Right cardiac atrium (tissue), 5 donors: ENCODE measurements at regions not wholly inside any gene's neighbourhood (a gene's known extent, or its start where the extent isn't known, plus 50 kb on each side); places are given as distances from the start of the nearest gene placed in this dataset.
A peak's percentile ranks its signal among the peaks of the same experiment; 100 is the strongest.

Experiments used
- ATAC-seq, 2 donors: fragments of 200-7000 bp; cut with Tn5 transposase; one replicate each; pipeline versions ENCODE4 v1.8.0 to v1.9.1; 2020; ENCODE audit warnings: moderate library complexity in 2 of 2, mild to moderate bottlenecking in 1 of 2
- DNase-seq, 3 donors: peaks; one replicate each; pipeline ENCODE4 v3.0.0-alpha.2; 2020
- H3K27ac ChIP-seq: one replicate; pipeline ENCODE4 v1.5.1; 2013; ENCODE audit warnings: mild to moderate bottlenecking, low read length, control low read depth, moderate library complexity
- H3K27me3 ChIP-seq: one replicate; pipeline ENCODE4 v1.6.1; 2013; ENCODE audit not compliant: control insufficient read depth, insufficient read depth
- H3K4me1 ChIP-seq: one replicate; pipeline ENCODE4 v1.6.1; 2013; ENCODE audit warnings: low read length; ENCODE audit not compliant: control insufficient read depth, insufficient read depth
- H3K4me3 ChIP-seq: one replicate; pipeline ENCODE4 v1.5.1; 2013; ENCODE audit warnings: low read length, control low read depth
- H3K9me3 ChIP-seq: one replicate; pipeline ENCODE4 v1.6.1; 2013; ENCODE audit warnings: low read length; ENCODE audit not compliant: control insufficient read depth
- WGBS: extraction: QIAGEN DNeasy Blood & Tissue Kit; methylation state at CpG from one replicate; pipeline ENCODE4 v1.1.7; 2013; 5-methylcytosine and 5-hydroxymethylcytosine counted together
- intact Hi-C, 4 donors: fragments of 100-400 bp; cut with DNase I; formaldehyde crosslinking; loops; one replicate each; pipeline versions ENCODE4 v1.11.0 to v1.14.0; 2022 to 2023
- donor health status: healthy with polysubstance abuse.
- donor health status: DM: no; HTN: yes; CAD: no.
- donor health status: DM: no; HTN: no; CAD: no.
- donor health status: DM: no; HTN: yes; CAD: no; lungs with severe emphysema.
- donor health status: DM: yes; HTN: yes; CAD: no.

DNA sequence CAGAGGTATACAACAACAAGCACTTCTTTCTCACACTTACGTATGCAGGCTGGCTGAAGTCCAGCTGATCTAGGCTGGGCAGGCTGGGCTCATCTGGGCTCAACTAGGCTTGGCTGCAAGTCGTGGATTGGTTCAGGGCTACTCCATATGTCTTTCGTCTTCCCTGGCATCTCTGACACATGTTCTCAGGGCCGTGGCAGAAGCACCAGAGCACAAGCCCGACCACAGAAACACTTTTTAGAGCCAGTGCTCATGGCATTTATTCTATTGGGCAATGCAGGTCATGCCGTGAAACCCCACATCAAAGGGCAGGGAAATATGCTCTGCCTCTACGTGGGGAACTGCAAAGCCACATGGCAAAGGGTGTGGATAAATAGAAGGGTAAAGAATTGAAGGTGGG, 93.8 kb downstream of the RIN2 start:
- DNase-seq (no peak), ATAC-seq (no peak)
- Histone ChIP-seq H3K4me3 (no peak overlapping the region), H3K27me3 (no peaks in the 10 kb centered on the region), H3K9me3 (no peaks in the 10 kb centered on the region), H3K27ac (no peak overlapping the region), H3K4me1 (peaks cover 9% of the 10 kb centered on the region)
- 61% methylated on average over 7 of the region's 7 CpGs for WGBS
- intact Hi-C loops, result no loop called here

DNA sequence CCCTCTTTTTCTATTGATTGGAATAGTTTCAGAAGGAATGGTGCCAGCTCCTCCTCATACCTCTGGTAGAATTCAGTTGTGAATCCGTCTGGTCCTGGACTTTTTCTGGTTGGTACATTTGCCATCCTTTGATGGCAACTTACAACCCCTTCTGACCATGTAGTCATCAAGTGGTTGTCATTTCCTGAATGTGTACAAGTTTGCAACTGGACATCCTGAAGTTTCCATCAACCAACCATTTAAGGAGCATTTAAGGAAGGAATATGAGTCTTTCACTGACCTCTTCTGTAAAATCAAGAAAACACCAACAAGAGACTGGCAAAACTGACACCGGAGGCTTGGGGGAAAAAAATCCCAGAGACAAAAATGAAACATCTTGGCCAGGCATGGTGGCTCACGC, 97.4 kb downstream of the RIN2 start:
- Histone ChIP-seq H3K4me1 (peaks cover 3% of the 10 kb centered on the region), H3K4me3 (no peak overlapping the region), H3K9me3 (no peaks in the 10 kb centered on the region), H3K27ac (no peak overlapping the region), H3K27me3 (no peaks in the 10 kb centered on the region)
- WGBS, result 94% methylated on average over 3 of the region's 3 CpGs
- ATAC-seq, result no peak
- no peak for DNase-seq
- intact Hi-C loops, result no loop called here

DNA sequence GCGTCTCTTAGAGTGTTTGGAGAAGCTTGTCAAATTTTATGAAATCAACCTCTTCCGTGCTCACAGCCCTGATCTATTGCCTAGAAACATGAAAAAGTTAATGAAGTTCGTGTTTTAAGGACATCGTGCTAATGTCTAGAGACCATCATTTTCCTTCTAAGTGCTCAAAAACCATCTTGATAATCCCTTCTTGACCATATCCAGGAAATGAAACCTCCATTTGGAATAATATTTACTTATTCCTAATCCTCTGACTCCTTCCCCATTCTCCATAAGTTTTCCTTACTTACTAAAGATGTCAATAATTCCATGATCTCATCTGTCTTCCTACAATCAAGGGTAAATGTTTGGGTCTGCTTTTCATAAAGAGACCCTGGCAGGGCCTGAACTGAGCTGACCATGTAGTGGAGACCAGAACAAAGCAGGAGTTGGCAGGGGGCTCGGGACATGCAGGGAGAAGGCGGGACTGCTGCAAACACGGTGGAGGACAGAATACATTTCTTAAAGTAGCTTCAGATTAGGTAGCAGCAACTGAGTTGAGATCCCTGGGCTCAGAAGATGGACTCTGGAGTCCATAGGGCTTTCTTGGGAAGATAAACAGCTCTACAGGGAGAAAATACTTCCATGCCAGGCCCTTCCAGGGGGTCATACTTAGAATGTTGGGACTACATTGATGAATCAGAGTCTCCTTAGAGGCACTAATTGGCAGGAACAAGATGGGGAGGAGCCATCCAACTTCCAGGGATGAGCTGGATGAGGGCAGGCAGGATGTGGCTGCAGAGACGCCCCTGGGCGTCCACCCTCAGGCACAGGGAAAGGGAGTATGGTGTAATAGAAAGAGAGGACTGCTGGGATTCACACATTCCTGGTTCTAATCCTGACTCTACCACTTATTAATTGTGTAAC, 100.7 kb downstream of the RIN2 start:
- no peaks in the 10 kb centered on the region for H3K27me3 ChIP-seq
- intact Hi-C loops, result no loop called here
- no peak overlapping the region for H3K4me3 ChIP-seq
- WGBS, result 77% methylated on average over 9 of the region's 9 CpGs
- peak in 1 of 2 donors; percentile 67 for ATAC-seq
- H3K4me1 ChIP-seq, result no peaks in the 10 kb centered on the region
- no peaks in the 10 kb centered on the region for H3K9me3 ChIP-seq
- no peak for DNase-seq
- H3K27ac ChIP-seq, result no peak overlapping the region

DNA sequence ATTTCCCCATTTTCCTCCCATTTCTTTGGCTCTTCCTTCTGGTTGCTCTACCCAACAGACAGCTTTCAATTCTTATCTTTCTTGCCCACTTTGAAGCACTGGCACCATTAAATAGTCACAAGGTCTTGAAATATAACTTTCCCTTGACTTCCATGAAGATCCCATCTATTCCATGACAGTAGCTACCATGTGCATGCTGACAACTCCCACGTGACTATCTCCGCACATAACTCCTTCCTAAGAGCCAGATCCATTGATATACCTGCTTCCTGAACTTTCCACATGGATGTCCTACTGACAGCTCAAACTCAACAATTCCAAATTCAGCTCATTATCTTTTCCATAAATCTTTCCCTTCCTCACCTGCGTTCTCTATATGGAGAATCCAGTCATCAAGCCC, 101.4 kb downstream of the RIN2 start:
- DNase-seq, result no peak

DNA sequence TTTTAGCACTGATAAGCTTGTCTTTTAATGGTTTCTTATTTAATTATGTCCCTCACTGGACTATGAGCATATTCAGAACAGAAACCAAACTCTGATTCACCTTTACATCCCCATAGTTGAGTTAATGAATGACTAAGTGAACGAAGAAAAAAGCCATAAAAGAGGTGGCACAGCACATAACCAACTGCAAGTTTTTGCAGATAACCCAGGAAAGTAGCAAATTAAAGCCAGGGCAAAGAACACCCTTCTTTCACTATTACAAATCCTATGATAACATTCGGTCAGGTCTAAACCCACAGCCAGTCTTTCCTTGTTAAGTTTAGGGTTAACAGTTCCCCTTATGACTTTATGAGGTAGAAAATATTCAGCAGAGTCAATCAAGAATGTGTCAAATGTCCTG, 102.7 kb downstream of the RIN2 start:
- H3K9me3 ChIP-seq, result no peaks in the 10 kb centered on the region
- no peaks in the 10 kb centered on the region for H3K27me3 ChIP-seq
- H3K4me1 ChIP-seq, result no peaks in the 10 kb centered on the region
- intact Hi-C loops, result no loop called here
- DNase-seq (no peak), ATAC-seq (no peak)
- 92% methylated on average over 2 of the region's 2 CpGs for WGBS
- no peak overlapping the region for H3K4me3 ChIP-seq
- H3K27ac ChIP-seq, result no peak overlapping the region

More for the DNA sequence above, 101.4 kb downstream of the RIN2 start:
- 98% methylated on average over 3 of the region's 3 CpGs for WGBS
- intact Hi-C loops, result no loop called here
- Histone ChIP-seq H3K4me1 (no peaks in the 10 kb centered on the region), H3K4me3 (no peak overlapping the region), H3K27me3 (no peaks in the 10 kb centered on the region), H3K27ac (no peak overlapping the region), H3K9me3 (no peaks in the 10 kb centered on the region)
- no peak for ATAC-seq

DNA sequence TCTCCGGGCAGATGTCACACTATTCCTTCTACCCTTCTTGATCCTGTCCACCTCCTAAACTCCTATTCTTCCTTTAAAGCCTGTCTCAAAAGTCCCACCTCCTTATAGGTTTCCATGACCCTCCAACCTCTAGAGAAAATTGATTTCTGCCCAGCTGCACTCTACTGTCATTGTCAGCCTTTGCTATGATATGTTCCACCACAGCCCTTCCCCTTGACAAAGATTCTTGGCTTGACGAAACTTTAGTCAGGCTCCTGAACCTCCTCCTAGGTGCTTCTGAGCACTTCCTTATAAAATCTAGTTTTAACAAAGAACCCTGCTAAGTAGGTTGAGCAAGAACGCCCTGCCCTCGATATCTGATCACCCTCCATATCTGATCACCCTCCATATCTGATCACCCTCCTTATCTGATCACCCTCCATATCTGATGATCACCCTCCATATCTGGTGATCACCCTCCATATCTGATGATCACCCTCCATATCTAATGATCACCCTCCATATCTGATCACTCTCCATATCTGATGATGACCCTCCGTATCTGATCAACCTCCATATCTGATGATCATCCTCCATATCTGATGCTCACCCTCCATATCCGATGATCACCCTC, 103.2 kb downstream of the RIN2 start:
- no peak for ATAC-seq
- Histone ChIP-seq H3K9me3 (no peaks in the 10 kb centered on the region), H3K27ac (no peak overlapping the region), H3K27me3 (no peaks in the 10 kb centered on the region), H3K4me3 (no peak overlapping the region), H3K4me1 (no peaks in the 10 kb centered on the region)
- WGBS, result 95% methylated on average over 6 of the region's 6 CpGs
- intact Hi-C loops, result no loop called here
- no peak for DNase-seq

DNA sequence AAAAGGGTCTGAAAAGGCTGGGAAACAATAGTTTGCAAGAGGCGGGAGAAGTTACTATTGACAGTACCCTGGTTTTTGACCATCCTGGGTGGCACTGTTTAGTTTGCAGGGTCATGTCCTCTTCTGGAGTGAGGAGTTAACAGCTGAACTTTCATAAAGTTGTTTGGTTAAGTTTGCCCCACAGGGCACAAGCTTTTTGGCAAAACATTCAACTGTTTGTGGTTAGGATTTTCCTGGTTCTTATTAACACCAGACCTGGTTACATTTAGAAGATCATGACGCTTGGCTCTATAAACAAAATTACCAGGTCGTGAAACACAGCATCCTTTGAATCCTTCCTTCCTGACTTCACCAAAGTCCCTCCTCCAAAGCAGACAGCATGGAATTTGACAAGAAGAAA, 106.1 kb downstream of the RIN2 start:
- peaks cover 1% of the 10 kb centered on the region for H3K4me1 ChIP-seq
- no peaks in the 10 kb centered on the region for H3K9me3 ChIP-seq
- no peak for DNase-seq
- H3K4me3 ChIP-seq, result no peak overlapping the region
- no peak for ATAC-seq
- intact Hi-C loops, result no loop called here
- no peak overlapping the region for H3K27ac ChIP-seq
- H3K27me3 ChIP-seq, result no peaks in the 10 kb centered on the region
- WGBS, result 76% methylated on average over 3 of the region's 3 CpGs

DNA sequence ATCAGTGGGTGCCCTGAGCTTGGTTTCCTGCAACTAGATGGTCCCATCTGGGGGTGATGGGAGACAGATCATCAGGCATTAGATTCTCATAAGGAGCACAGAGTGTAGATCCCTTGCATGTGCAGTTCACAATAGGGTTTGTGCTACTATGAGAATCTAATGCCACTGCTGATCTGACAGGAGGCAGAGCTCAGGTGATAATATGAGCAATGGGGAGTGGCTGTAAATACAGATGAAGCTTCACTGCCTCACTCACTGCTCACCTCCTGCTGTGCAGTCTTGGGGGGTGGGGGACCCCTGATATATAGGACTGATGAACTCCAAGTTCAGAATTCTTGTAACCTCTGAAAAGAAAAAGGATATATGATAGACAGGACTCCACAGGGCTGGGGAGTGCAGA, 108.0 kb downstream of the RIN2 start:
- intact Hi-C loops, result no loop called here
- ATAC-seq, result no peak
- no peak overlapping the region for H3K27ac ChIP-seq
- no peak overlapping the region for H3K4me3 ChIP-seq
- DNase-seq, result no peak
- no peaks in the 10 kb centered on the region for H3K27me3 ChIP-seq
- peaks cover 1% of the 10 kb centered on the region for H3K4me1 ChIP-seq
- H3K9me3 ChIP-seq, result no peaks in the 10 kb centered on the region

DNA sequence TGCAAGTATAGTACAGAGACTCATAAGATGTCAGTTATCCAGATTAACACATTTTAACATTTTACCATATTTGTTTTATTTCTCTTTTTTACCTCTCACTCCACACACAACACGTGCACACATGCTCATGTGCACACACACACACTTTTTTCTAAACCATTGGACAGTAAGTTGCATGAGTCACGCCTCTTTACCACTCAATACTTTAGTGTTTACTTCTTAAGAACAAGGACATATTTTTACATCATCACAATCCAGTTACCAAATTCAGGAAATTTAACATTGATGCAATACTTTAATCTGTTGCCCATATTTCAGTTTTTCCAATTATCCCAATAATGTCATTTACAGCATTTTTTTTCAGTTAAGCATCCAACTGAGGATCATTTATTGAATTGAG, 109.0 kb downstream of the RIN2 start:
- no peak overlapping the region for H3K4me3 ChIP-seq
- no peak for ATAC-seq
- no peak for DNase-seq
- intact Hi-C loops, result no loop called here
- H3K9me3 ChIP-seq, result no peaks in the 10 kb centered on the region
- H3K4me1 ChIP-seq, result peaks cover 1% of the 10 kb centered on the region
- no peaks in the 10 kb centered on the region for H3K27me3 ChIP-seq
- 89% methylated on average over 2 of the region's 2 CpGs for WGBS
- no peak overlapping the region for H3K27ac ChIP-seq

DNA sequence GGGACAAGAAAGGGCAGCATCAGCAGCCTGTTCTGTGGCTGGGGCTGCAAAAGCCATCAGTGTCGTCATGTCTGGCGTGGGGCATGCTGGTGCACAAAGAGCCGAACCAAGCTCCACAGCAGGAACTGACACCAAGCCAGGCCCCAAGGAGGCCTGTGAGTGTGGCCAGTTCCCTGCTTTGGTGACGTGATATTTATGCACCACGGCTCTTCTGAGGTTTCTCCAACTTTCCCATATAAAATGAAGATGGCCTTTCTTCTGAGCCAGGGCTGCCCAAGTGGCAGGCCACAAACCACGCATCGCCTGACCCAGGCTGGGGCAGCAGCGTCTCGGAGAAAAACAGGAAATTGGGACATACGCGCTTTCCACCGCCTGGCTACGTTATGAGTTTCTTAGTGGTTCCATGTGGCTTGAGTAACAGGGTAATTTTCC, 109.9 kb downstream of the RIN2 start:
- Histone ChIP-seq H3K4me3 (no peak overlapping the region), H3K27me3 (no peaks in the 10 kb centered on the region), H3K4me1 (peaks cover 1% of the 10 kb centered on the region), H3K27ac (peak overlapping the region; percentile 1), H3K9me3 (no peaks in the 10 kb centered on the region)
- DNase-seq, result peak in 2 of 3 donors; percentile 63 to 67
- no peak for ATAC-seq
- intact Hi-C loops, result no loop called here
- WGBS, result 85% methylated on average over 13 of the region's 13 CpGs

DNA sequence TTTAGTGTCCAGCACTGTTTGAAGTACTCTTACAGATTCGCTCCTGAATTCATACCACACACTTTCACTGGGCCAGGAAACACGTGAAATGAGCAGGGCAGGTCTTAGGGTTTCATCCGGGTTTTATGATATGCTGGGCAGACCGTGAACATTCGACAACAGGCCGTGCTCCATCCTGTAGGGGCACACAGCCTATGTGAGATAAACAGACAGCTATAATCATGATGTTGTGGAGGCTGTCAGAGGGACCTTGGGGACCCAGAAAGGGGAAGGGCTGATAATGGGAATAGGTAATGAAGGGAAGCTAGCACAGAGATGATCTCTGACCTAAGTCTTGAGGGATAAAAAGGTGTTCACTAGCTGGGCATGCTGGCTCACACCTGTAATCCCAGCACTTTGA, 110.4 kb downstream of the RIN2 start:
- Histone ChIP-seq H3K27ac (no peak overlapping the region), H3K4me3 (no peak overlapping the region), H3K4me1 (peaks cover 1% of the 10 kb centered on the region), H3K9me3 (no peaks in the 10 kb centered on the region), H3K27me3 (no peaks in the 10 kb centered on the region)
- WGBS, result 82% methylated on average over 6 of the region's 6 CpGs
- intact Hi-C loops, result no loop called here
- DNase-seq (no peak), ATAC-seq (no peak)
